K562 (cell line): ENCODE measurements at regions not wholly inside any gene's neighbourhood (a gene's known extent, or its start where the extent isn't known, plus 50 kb on each side); places are given as distances from the start of the nearest gene placed in this dataset.

Experiments used
- CCAR2 ChIP-seq: fragments of 200-400 bp; formaldehyde crosslinking; IDR thresholded peaks from 2 replicates; pipeline ENCODE4 v1.6.1; 2017; ENCODE audit warnings: mild to moderate bottlenecking, low read depth, low read length
- CHD2 ChIP-seq: IDR thresholded peaks from 2 replicates; pipeline ENCODE4 v1.6.1; 2011; ENCODE audit warnings: low read depth, low read length
- CREM ChIP-seq: IDR thresholded peaks from 2 replicates; pipeline ENCODE4 v1.6.1; 2014; ENCODE audit warnings: antibody characterized with exemption, low read depth
- DACH1 ChIP-seq: fragments of 450-650 bp; IDR thresholded peaks from 2 replicates; pipeline ENCODE4 v1.6.1; 2018; ENCODE audit not compliant: partially characterized antibody
- DLX4 ChIP-seq: fragments of 250-450 bp; sonication (Bioruptor Pico); IDR thresholded peaks from 2 replicates; pipeline ENCODE4 v1.6.1; 2021; ENCODE audit warnings: mild to moderate bottlenecking
- FOXJ2 ChIP-seq: fragments of 200-800 bp; sonication (Bioruptor generic); IDR thresholded peaks from 2 replicates; pipeline ENCODE4 v1.6.1; 2016; ENCODE audit warnings: missing genetic modification characterization, missing compliant biosample characterization
- HEY1 ChIP-seq: fragments of 250-450 bp; sonication (Bioruptor Pico); IDR thresholded peaks from 2 replicates; pipeline ENCODE4 v1.5.0; 2020; ENCODE audit warnings: mild to moderate bottlenecking, moderate library complexity, borderline replicate concordance
- ID3 ChIP-seq, 2 experiments: fragments of 250-450 bp in 1 of 2; fragments of 450-650 bp in 1 of 2; sonication (Bioruptor Pico) in 1 of 2; IDR thresholded peaks; 2 replicates each; pipeline versions ENCODE4 v1.6.1 to v1.8.0; 2016 to 2021; ENCODE audit warnings: mild to moderate bottlenecking in 2 of 2, moderate library complexity in 2 of 2, missing compliant biosample characterization in 1 of 2, missing genetic modification characterization in 1 of 2
- IRF2 ChIP-seq: sonication (generic); formaldehyde crosslinking; IDR thresholded peaks from 2 replicates; pipeline ENCODE4 v1.8.1; 2022; ENCODE audit warnings: mild to moderate bottlenecking, missing genetic modification reagents
- JUND ChIP-seq, 2 experiments: IDR thresholded peaks; 2 replicates in 1 of 2; 3 replicates in 1 of 2; pipeline ENCODE4 v1.6.1; 2011; ENCODE audit warnings: borderline replicate concordance in 2 of 2, low read depth in 2 of 2, low read length in 2 of 2, improper control_type of control experiment in 1 of 2, missing biosample characterization in 1 of 2, missing genetic modification characterization in 1 of 2, missing genetic modification reagents in 1 of 2
- MCM3 ChIP-seq: fragments of 450-650 bp; IDR thresholded peaks from 2 replicates; pipeline ENCODE4 v1.6.1; 2016
- MTA2 ChIP-seq: fragments of 450-650 bp; IDR thresholded peaks from 2 replicates; pipeline ENCODE4 v1.6.1; 2016; ENCODE audit warnings: low read depth
- SOX6 ChIP-seq: fragments of 450-650 bp; IDR thresholded peaks from 2 replicates; pipeline ENCODE4 v1.6.1; 2014; ENCODE audit warnings: mild to moderate bottlenecking
- ZNF644 ChIP-seq: fragments of 200-800 bp; sonication (Bioruptor generic); IDR thresholded peaks from 2 replicates; pipeline ENCODE4 v1.6.1; 2016; ENCODE audit warnings: low read depth, missing genetic modification characterization, missing compliant biosample characterization
- TF ChIP-seq, protein P1 (sequence below), 2 experiments: fragments of 450-650 bp in 1 of 2; sonication (generic) in 1 of 2; formaldehyde crosslinking in 1 of 2; IDR thresholded peaks in 1 of 2; conservative IDR thresholded peaks in 1 of 2; 2 replicates each; pipeline versions ENCODE4 v1.6.1 to v1.8.1; 2016 to 2023; ENCODE audit warnings: mild to moderate bottlenecking in 2 of 2, moderate library complexity in 2 of 2, inconsistent platforms in 1 of 2, missing genetic modification reagents in 1 of 2

- TF ChIP-seq CHD2 (no peak), CCAR2 (no peak), MCM3 (no peak), CREM (0 out of 2 replicates have a peak, but pooled peaks have one; percentile 36), SOX6 (peak; percentile 20; the same call in 1 of the 2 replicates), HEY1 (CRISPR knock-in tag) (no peak), ID3 (CRISPR knock-in tag; IDR thresholded peaks at IDR 0.05) (no peak), ID3 (tag; IDR thresholded peaks at IDR 0.05) (no peak), DLX4 (CRISPR knock-in tag) (no peak), ZNF644 (tag) (no peak), IRF2 (CRISPR knock-in tag) (no peak), MTA2 (no peak), DACH1 (no peak), FOXJ2 (tag) (no peak), JUND (IDR thresholded peaks at IDR 0.05; ENCODE audit: borderline replicate concordance, low read depth, low read length) (peak; percentile 55; the same call in 1 of the 2 replicates), JUND (tag; IDR thresholded peaks at IDR 0.05; ENCODE audit: borderline replicate concordance, low read depth, low read length) (peak; percentile 15; the same call in 1 of the 3 replicates)
- TF ChIP-seq, protein P1, sequence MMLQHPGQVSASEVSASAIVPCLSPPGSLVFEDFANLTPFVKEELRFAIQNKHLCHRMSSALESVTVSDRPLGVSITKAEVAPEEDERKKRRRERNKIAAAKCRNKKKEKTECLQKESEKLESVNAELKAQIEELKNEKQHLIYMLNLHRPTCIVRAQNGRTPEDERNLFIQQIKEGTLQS (IDR thresholded peaks at IDR 0.05): peak; percentile 86
- TF ChIP-seq, protein P1 (CRISPR knock-in tag; conservative IDR thresholded peaks at IDR 0.05): no peak
Measured at GRCh38 chr2:65630643-65631042, 198.2 kb upstream of the SPRED2 start (continued).
